Osteocyte (in vitro differentiated cells): ENCODE measurements at regions not wholly inside any gene's neighbourhood (a gene's known extent, or its start where the extent isn't known, plus 50 kb on each side); places are given as distances from the start of the nearest gene placed in this dataset.

Experiments
- DNase-seq: peaks from one replicate; pipeline ENCODE4 v3.0.0; 2021; ENCODE audit warnings: mixed read lengths; ENCODE audit not compliant: unreplicated experiment; ENCODE audit errors: extremely low spot score
- H3K27ac Mint-ChIP-seq: one replicate; pipeline ENCODE4 v1.8.0; 2021; ENCODE audit warnings: mild to moderate bottlenecking, mixed read lengths; ENCODE audit not compliant: unreplicated experiment
- H3K27me3 Mint-ChIP-seq: one replicate; pipeline ENCODE4 v1.8.0; 2021; ENCODE audit warnings: mixed read lengths; ENCODE audit not compliant: unreplicated experiment
- H3K36me3 Mint-ChIP-seq: one replicate; pipeline ENCODE4 v1.8.0; 2021; ENCODE audit warnings: mixed read lengths; ENCODE audit not compliant: unreplicated experiment
- H3K4me1 Mint-ChIP-seq: one replicate; pipeline ENCODE4 v1.8.0; 2021; ENCODE audit warnings: mixed read lengths; ENCODE audit not compliant: unreplicated experiment
- H3K4me3 Mint-ChIP-seq: one replicate; pipeline ENCODE4 v1.8.0; 2021; ENCODE audit warnings: mild to moderate bottlenecking, moderate library complexity, mixed read lengths; ENCODE audit not compliant: unreplicated experiment
- H3K9me3 Mint-ChIP-seq: one replicate; pipeline ENCODE4 v1.8.0; 2021; ENCODE audit warnings: mixed read lengths; ENCODE audit not compliant: unreplicated experiment
- CTCF ChIP-seq: fragments of 200-600 bp; sonication (generic); IDR thresholded peaks from 2 replicates; pipeline ENCODE4 v1.5.0; 2021; ENCODE audit warnings: antibody characterized with exemption, mild to moderate bottlenecking, moderate library complexity

DNA sequence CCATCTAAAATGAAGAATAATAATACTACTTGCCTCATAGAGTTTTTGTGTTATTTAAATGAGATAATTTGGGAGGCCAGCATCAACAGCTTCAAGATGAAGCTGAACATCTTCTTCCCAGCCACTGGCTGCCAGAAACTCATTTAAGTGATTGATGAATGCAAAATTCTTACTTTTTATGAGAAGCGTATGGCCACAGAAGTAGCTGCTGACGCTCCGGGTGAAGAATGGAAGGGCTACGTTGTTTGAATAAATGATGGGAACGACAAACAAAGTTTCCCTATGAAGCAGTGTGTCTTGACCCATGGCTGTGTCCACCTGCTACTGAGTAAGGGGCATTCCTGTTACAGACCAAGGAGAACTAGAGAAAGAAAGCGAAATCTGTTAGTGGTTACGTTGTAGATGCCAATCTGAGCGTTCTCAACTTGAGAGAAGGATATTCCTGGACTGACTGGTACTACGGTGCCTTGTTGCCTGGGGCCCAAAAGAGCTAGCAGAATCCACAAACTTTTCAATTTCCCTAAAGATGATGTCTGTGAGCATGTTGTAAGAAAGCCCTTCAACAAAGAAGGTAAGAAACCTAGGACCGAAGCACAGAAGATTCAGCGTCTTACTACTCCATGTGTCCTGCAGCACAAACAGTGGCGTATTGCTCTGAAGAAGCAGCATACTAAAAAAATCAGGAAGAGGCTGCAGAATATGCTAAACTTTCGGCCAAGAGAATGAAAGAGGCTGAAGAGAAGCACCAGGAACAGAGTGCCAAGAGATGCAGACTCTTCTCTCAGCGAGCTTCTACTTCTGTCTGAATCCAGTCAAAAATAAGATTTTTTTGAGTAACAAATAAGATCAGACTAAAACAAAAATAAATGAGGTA is 100.0 kb upstream of the LRIG3 start:
- TF ChIP-seq CTCF, result no peak
- peaks cover 16% of the 10 kb centered on the region for H3K4me1 Mint-ChIP-seq
- no peaks in the 10 kb centered on the region for H3K36me3 Mint-ChIP-seq

GRCh38 chr12:59014885-59015284 is 94.6 kb upstream of the LRIG3 start:
- DNase-seq, result no peak
- Mint-ChIP-seq H3K9me3 (no peaks in the 10 kb centered on the region), H3K27me3 (no peaks in the 10 kb centered on the region), H3K27ac (no peak overlapping the region), H3K36me3 (peaks cover 1% of the 10 kb centered on the region), H3K4me3 (no peak overlapping the region), H3K4me1 (no peaks in the 10 kb centered on the region)
- no peak for TF ChIP-seq CTCF

More for the DNA sequence above, 100.0 kb upstream of the LRIG3 start:
- H3K4me3 Mint-ChIP-seq, result no peak overlapping the region
- H3K9me3 Mint-ChIP-seq, result no peaks in the 10 kb centered on the region
- no peak for DNase-seq
- no peak overlapping the region for H3K27ac Mint-ChIP-seq
- H3K27me3 Mint-ChIP-seq, result no peaks in the 10 kb centered on the region

DNA sequence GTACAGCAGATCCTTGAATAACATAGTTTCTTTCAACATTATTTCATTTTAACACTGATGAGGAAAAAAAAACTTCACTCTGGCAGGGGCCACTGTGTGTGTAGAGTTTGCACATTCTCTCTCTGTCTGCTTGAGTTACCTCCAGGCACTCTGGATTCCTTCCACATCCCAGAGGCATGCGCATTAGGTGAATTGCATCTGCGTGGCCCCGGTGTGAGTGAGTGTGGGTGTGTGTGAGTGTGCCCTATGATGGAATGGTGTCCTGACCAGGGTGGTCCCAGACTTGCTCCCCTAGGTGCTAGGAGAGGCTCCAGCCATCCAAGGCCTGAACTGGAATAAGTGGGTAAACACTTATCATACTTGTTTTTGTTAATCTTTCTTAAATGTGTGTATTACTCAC is 90.6 kb upstream of the LRIG3 start:
- H3K4me1 Mint-ChIP-seq, result peaks cover 12% of the 10 kb centered on the region
- H3K27me3 Mint-ChIP-seq, result no peaks in the 10 kb centered on the region

GRCh38 chr12:59010118-59010517 is 89.8 kb upstream of the LRIG3 start:
- no peaks in the 10 kb centered on the region for H3K27me3 Mint-ChIP-seq
- no peak for DNase-seq
- no peak overlapping the region for H3K4me3 Mint-ChIP-seq
- peaks cover 20% of the 10 kb centered on the region for H3K4me1 Mint-ChIP-seq
- peaks cover 1% of the 10 kb centered on the region for H3K36me3 Mint-ChIP-seq
- H3K27ac Mint-ChIP-seq, result no peak overlapping the region
- no peak for TF ChIP-seq CTCF
- H3K9me3 Mint-ChIP-seq, result no peaks in the 10 kb centered on the region

More for the DNA sequence above, 90.6 kb upstream of the LRIG3 start:
- DNase-seq, result no peak
- Mint-ChIP-seq H3K27ac (no peak overlapping the region), H3K9me3 (no peaks in the 10 kb centered on the region), H3K36me3 (peaks cover 1% of the 10 kb centered on the region), H3K4me3 (no peak overlapping the region)
- no peak for TF ChIP-seq CTCF

DNA sequence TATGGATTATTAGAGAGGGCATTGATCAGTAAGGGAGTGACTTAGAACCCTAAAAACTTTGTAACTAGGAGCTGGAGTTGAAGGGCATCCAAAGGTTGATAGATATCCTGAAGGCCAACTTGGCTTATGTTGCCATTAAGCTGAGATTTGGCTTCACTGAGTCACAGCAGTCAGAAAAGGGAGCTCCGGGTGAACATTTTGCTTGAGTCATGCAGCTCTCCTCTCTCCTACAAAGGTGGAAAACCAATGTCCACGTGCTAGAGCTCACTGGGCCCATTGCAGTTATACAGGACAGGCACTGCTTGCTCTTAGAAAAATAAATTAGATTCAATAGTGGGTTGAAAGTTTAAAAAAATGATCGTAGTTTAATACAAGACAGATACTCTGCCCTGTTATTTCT is 87.3 kb upstream of the LRIG3 start:
- DNase-seq, result no peak
- Mint-ChIP-seq H3K9me3 (no peaks in the 10 kb centered on the region), H3K27ac (no peak overlapping the region), H3K4me1 (peaks cover 31% of the 10 kb centered on the region), H3K36me3 (no peaks in the 10 kb centered on the region), H3K4me3 (no peak overlapping the region), H3K27me3 (no peaks in the 10 kb centered on the region)
- no peak for TF ChIP-seq CTCF
